ENCODE measurements at regions not wholly inside any gene's neighbourhood (a gene's known extent, or its start where the extent isn't known, plus 50 kb on each side); places are given as distances from the start of the nearest gene placed in this dataset.
A peak's percentile ranks its signal among the peaks of the same experiment; 100 is the strongest.

- peak overlapping the region; percentile 62 for H2AFZ ChIP-seq (ENCODE audit: low read length)
- no peaks in the 10 kb centered on the region for H3K36me3 ChIP-seq (replicated peaks in 1 of 2; ENCODE audit: control insufficient read depth in 2 of 2, insufficient read depth in 2 of 2, low read length in 2 of 2)
- no CpG with 5 or more reads among the region's 5 CpGs for WGBS, 2 donors (ENCODE audit: extremely low coverage in 2 of 2, insufficient read length in 2 of 2, insufficient replicate concordance in 1 of 2)
- H3K18ac ChIP-seq (ENCODE audit: low read length), result no peak overlapping the region
- H2BK5ac ChIP-seq (ENCODE audit: low read length), result no peak overlapping the region
- no peak overlapping the region for H2AK5ac ChIP-seq (ENCODE audit: low read depth, low read length)
- no peak overlapping the region for H3K4ac ChIP-seq (ENCODE audit: low read length)
- H3K14ac ChIP-seq (ENCODE audit: low read length), result no peak overlapping the region
- no peak for DNase-seq (ENCODE audit: low spot score)
- no peak overlapping the region for H2BK120ac ChIP-seq (ENCODE audit: low read depth, low read length)
- H3K9me3 ChIP-seq (replicated peaks in 1 of 2; ENCODE audit: control insufficient read depth in 2 of 2, insufficient read depth in 1 of 2, low read depth in 1 of 2, low read length in 2 of 2), result peaks cover 0 to 7% of the 10 kb centered on the region in 2 donors
- H3K4me2 ChIP-seq (ENCODE audit: insufficient read depth, low read length, poor library complexity, severe bottlenecking), result no peak overlapping the region
- H3K27ac ChIP-seq (replicated peaks; ENCODE audit: low read length), result no peak overlapping the region
- no peak overlapping the region for H2BK12ac ChIP-seq (ENCODE audit: low read length)
- H3K4me3 ChIP-seq (ENCODE audit: low read length in 2 of 2), result no peak overlapping the region
- H3K23ac ChIP-seq (ENCODE audit: low read depth, low read length, poor library complexity), result no peak overlapping the region
- H3K9ac ChIP-seq (ENCODE audit: low read depth, low read length, poor library complexity), result no peak overlapping the region
- H4K91ac ChIP-seq (ENCODE audit: low read depth, low read length, poor library complexity), result no peak overlapping the region
- H2BK15ac ChIP-seq (ENCODE audit: low read length), result no peak overlapping the region
- no peak overlapping the region for H4K8ac ChIP-seq (ENCODE audit: low read depth, low read length)
- H3K4me1 ChIP-seq (ENCODE audit: control insufficient read depth in 2 of 2, insufficient read depth in 1 of 2, low read depth in 1 of 2, low read length in 2 of 2), result peaks cover 4 to 14% of the 10 kb centered on the region in 2 donors
- no peaks in the 10 kb centered on the region for H3K79me1 ChIP-seq (ENCODE audit: low read depth, low read length)
- no peaks in the 10 kb centered on the region for H3K27me3 ChIP-seq (ENCODE audit: control insufficient read depth in 3 of 3, insufficient read depth in 3 of 3, low read depth in 1 of 3, low read length in 3 of 3)
Measured at GRCh38 chr7:3243256-3243655, 57.8 kb upstream of the SDK1 start.

- Histone ChIP-seq H4K8ac (ENCODE audit: low read depth, low read length) (no peak overlapping the region), H3K36me3 (replicated peaks in 1 of 2; ENCODE audit: control insufficient read depth in 2 of 2, insufficient read depth in 2 of 2, low read length in 2 of 2) (no peaks in the 10 kb centered on the region), H2AK5ac (ENCODE audit: low read depth, low read length) (no peak overlapping the region), H2BK12ac (ENCODE audit: low read length) (no peak overlapping the region), H3K4me2 (ENCODE audit: insufficient read depth, low read length, poor library complexity, severe bottlenecking) (no peak overlapping the region), H2BK5ac (ENCODE audit: low read length) (no peak overlapping the region), H3K27me3 (ENCODE audit: control insufficient read depth in 3 of 3, insufficient read depth in 3 of 3, low read depth in 1 of 3, low read length in 3 of 3) (no peaks in the 10 kb centered on the region), H3K79me1 (ENCODE audit: low read depth, low read length) (no peaks in the 10 kb centered on the region), H3K9me3 (replicated peaks in 1 of 2; ENCODE audit: control insufficient read depth in 2 of 2, insufficient read depth in 1 of 2, low read depth in 1 of 2, low read length in 2 of 2) (peaks cover 0 to 7% of the 10 kb centered on the region in 2 donors), H3K23ac (ENCODE audit: low read depth, low read length, poor library complexity) (no peak overlapping the region), H3K4me1 (ENCODE audit: control insufficient read depth in 2 of 2, insufficient read depth in 1 of 2, low read depth in 1 of 2, low read length in 2 of 2) (peaks cover 7 to 17% of the 10 kb centered on the region in 2 donors), H3K27ac (replicated peaks; ENCODE audit: low read length) (no peak overlapping the region), H4K91ac (ENCODE audit: low read depth, low read length, poor library complexity) (no peak overlapping the region), H3K4ac (ENCODE audit: low read length) (no peak overlapping the region), H2BK120ac (ENCODE audit: low read depth, low read length) (no peak overlapping the region), H2BK15ac (ENCODE audit: low read length) (no peak overlapping the region), H3K9ac (ENCODE audit: low read depth, low read length, poor library complexity) (no peak overlapping the region), H3K14ac (ENCODE audit: low read length) (no peak overlapping the region), H3K4me3 (ENCODE audit: low read length in 2 of 2) (no peak overlapping the region), H3K18ac (ENCODE audit: low read length) (no peak overlapping the region), H2AFZ (ENCODE audit: low read length) (no peak overlapping the region)
- WGBS, 2 donors (ENCODE audit: extremely low coverage in 2 of 2, insufficient read length in 2 of 2, insufficient replicate concordance in 1 of 2), result no CpG with 5 or more reads among the region's 15 CpGs
- DNase-seq (ENCODE audit: low spot score), result no peak
Measured at GRCh38 chr7:3243680-3244079, 57.4 kb upstream of the SDK1 start.

- peaks cover 0 to 7% of the 10 kb centered on the region in 2 donors for H3K9me3 ChIP-seq (replicated peaks in 1 of 2; ENCODE audit: control insufficient read depth in 2 of 2, insufficient read depth in 1 of 2, low read depth in 1 of 2, low read length in 2 of 2)
- H3K4me1 ChIP-seq (ENCODE audit: control insufficient read depth in 2 of 2, insufficient read depth in 1 of 2, low read depth in 1 of 2, low read length in 2 of 2), result peaks cover 8 to 19% of the 10 kb centered on the region in 2 donors
- H4K91ac ChIP-seq (ENCODE audit: low read depth, low read length, poor library complexity), result no peak overlapping the region
- no peak overlapping the region for H2BK15ac ChIP-seq (ENCODE audit: low read length)
- H3K27me3 ChIP-seq (ENCODE audit: control insufficient read depth in 3 of 3, insufficient read depth in 3 of 3, low read depth in 1 of 3, low read length in 3 of 3), result no peaks in the 10 kb centered on the region
- H3K4me2 ChIP-seq (ENCODE audit: insufficient read depth, low read length, poor library complexity, severe bottlenecking), result no peak overlapping the region
- DNase-seq (ENCODE audit: low spot score), result no peak
- no peak overlapping the region for H3K23ac ChIP-seq (ENCODE audit: low read depth, low read length, poor library complexity)
- no peak overlapping the region for H3K4me3 ChIP-seq (ENCODE audit: low read length in 2 of 2)
- H3K79me1 ChIP-seq (ENCODE audit: low read depth, low read length), result no peaks in the 10 kb centered on the region
- no peak overlapping the region for H3K14ac ChIP-seq (ENCODE audit: low read length)
- H2BK120ac ChIP-seq (ENCODE audit: low read depth, low read length), result no peak overlapping the region
- no peak overlapping the region for H2AK5ac ChIP-seq (ENCODE audit: low read depth, low read length)
- H3K36me3 ChIP-seq (replicated peaks in 1 of 2; ENCODE audit: control insufficient read depth in 2 of 2, insufficient read depth in 2 of 2, low read length in 2 of 2), result no peaks in the 10 kb centered on the region
- no peak overlapping the region for H3K4ac ChIP-seq (ENCODE audit: low read length)
- WGBS, 2 donors (ENCODE audit: extremely low coverage in 2 of 2, insufficient read length in 2 of 2, insufficient replicate concordance in 1 of 2), result no CpG with 5 or more reads among the region's 7 CpGs
- no peak overlapping the region for H4K8ac ChIP-seq (ENCODE audit: low read depth, low read length)
- H2AFZ ChIP-seq (ENCODE audit: low read length), result peak overlapping the region; percentile 43
- no peak overlapping the region for H3K9ac ChIP-seq (ENCODE audit: low read depth, low read length, poor library complexity)
- no peak overlapping the region for H2BK5ac ChIP-seq (ENCODE audit: low read length)
- no peak overlapping the region for H3K27ac ChIP-seq (replicated peaks; ENCODE audit: low read length)
- no peak overlapping the region for H2BK12ac ChIP-seq (ENCODE audit: low read length)
- H3K18ac ChIP-seq (ENCODE audit: low read length), result no peak overlapping the region
Measured at GRCh38 chr7:3244241-3244814, 56.7 kb upstream of the SDK1 start.

DNA sequence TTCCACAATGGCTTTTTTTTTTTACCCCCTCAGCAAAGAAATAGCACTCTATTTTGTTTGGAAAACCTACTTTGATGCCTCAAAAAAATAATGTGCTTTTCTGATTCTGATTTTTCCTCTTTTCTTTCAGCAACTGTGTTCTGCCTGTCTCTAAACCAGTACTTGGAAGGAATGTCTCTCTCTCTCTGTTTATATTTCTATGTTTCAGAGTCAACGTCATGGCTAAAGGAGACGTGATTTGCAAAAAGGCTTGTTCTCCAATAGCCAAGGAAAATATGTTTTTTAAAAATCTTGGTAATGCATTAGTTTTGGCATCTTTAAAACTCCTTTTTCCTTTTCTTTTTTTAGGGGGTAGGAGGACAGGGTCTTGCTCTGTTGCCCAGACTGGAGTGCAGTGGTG is 56.0 kb upstream of the SDK1 start:
- Histone ChIP-seq H2AFZ (ENCODE audit: low read length) (peak overlapping the region; percentile 43), H3K4me3 (ENCODE audit: low read length in 2 of 2) (no peak overlapping the region), H3K14ac (ENCODE audit: low read length) (no peak overlapping the region), H3K9ac (ENCODE audit: low read depth, low read length, poor library complexity) (no peak overlapping the region), H2BK120ac (ENCODE audit: low read depth, low read length) (no peak overlapping the region), H3K9me3 (replicated peaks in 1 of 2; ENCODE audit: control insufficient read depth in 2 of 2, insufficient read depth in 1 of 2, low read depth in 1 of 2, low read length in 2 of 2) (peaks cover 0 to 7% of the 10 kb centered on the region in 2 donors), H3K27ac (replicated peaks; ENCODE audit: low read length) (no peak overlapping the region), H2BK5ac (ENCODE audit: low read length) (no peak overlapping the region), H3K18ac (ENCODE audit: low read length) (no peak overlapping the region), H2AK5ac (ENCODE audit: low read depth, low read length) (no peak overlapping the region), H3K27me3 (ENCODE audit: control insufficient read depth in 3 of 3, insufficient read depth in 3 of 3, low read depth in 1 of 3, low read length in 3 of 3) (no peaks in the 10 kb centered on the region), H3K23ac (ENCODE audit: low read depth, low read length, poor library complexity) (no peak overlapping the region), H3K4ac (ENCODE audit: low read length) (no peak overlapping the region), H2BK15ac (ENCODE audit: low read length) (no peak overlapping the region), H4K91ac (ENCODE audit: low read depth, low read length, poor library complexity) (no peak overlapping the region), H3K4me2 (ENCODE audit: insufficient read depth, low read length, poor library complexity, severe bottlenecking) (no peak overlapping the region), H4K8ac (ENCODE audit: low read depth, low read length) (no peak overlapping the region), H3K36me3 (replicated peaks in 1 of 2; ENCODE audit: control insufficient read depth in 2 of 2, insufficient read depth in 2 of 2, low read length in 2 of 2) (no peaks in the 10 kb centered on the region), H3K79me1 (ENCODE audit: low read depth, low read length) (no peaks in the 10 kb centered on the region), H2BK12ac (ENCODE audit: low read length) (no peak overlapping the region), H3K4me1 (ENCODE audit: control insufficient read depth in 2 of 2, insufficient read depth in 1 of 2, low read depth in 1 of 2, low read length in 2 of 2) (peaks cover 8 to 19% of the 10 kb centered on the region in 2 donors)
- WGBS, 2 donors (ENCODE audit: extremely low coverage in 2 of 2, insufficient read length in 2 of 2, insufficient replicate concordance in 1 of 2), result no CpG with 5 or more reads among the region's 2 CpGs
- no peak for DNase-seq (ENCODE audit: low spot score)
